Activated T-helper 17 cell treated with anti-CD3 and anti-CD28 coated beads, Interleukin-2, amount 50 U/mL, for 72 hours (primary cell): ENCODE measurements at regions not wholly inside any gene's neighbourhood (a gene's known extent, or its start where the extent isn't known, plus 50 kb on each side); places are given as distances from the start of the nearest gene placed in this dataset.

Source experiments
- ATAC-seq: fragments of 150-1000 bp; cut with Tn5 transposase; replicated peaks from 2 replicates; pipeline ENCODE4 v1.10.0; 2021; ENCODE audit warnings: mild to moderate bottlenecking, moderate library complexity
- H3K27ac Mint-ChIP-seq: one replicate; pipeline ENCODE4 v1.8.0; 2022; ENCODE audit warnings: mixed read lengths
- H3K27me3 Mint-ChIP-seq: one replicate; pipeline ENCODE4 v1.8.0; 2022; ENCODE audit warnings: mixed read lengths
- H3K36me3 Mint-ChIP-seq: one replicate; pipeline ENCODE4 v1.8.0; 2022; ENCODE audit warnings: low read depth, mild to moderate bottlenecking, mixed read lengths
- H3K4me1 Mint-ChIP-seq: one replicate; pipeline ENCODE4 v1.8.0; 2022; ENCODE audit warnings: mixed read lengths
- H3K4me3 Mint-ChIP-seq: one replicate; pipeline ENCODE4 v1.8.0; 2022; ENCODE audit warnings: mild to moderate bottlenecking, mixed read lengths
- H3K9me3 Mint-ChIP-seq: one replicate; pipeline ENCODE4 v1.8.0; 2022; ENCODE audit warnings: mixed read lengths

DNA sequence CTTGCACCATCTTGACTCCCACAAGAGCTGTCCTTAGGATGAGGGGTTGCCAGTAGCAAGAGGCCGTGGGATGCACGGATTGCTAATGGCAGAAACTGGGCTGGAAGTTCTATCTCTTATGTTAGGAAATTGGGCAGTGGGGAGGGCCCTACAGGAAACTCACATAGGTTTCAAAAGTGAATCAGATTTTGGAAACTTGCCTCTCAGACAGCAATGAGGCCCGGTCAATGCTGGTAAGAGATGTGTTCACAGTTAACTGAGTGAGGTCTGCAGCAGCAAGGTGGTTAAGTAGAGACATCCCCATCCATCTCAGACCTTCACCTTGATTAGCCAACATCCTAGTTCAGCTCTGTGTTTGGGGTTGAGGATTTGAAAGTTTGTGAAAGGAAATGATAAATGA is 164.7 kb downstream of the ABCA8 start:
- H3K9me3 Mint-ChIP-seq = no peaks in the 10 kb centered on the region
- no peaks in the 10 kb centered on the region for H3K4me1 Mint-ChIP-seq
- H3K36me3 Mint-ChIP-seq = no peaks in the 10 kb centered on the region
- peaks cover 37% of the 10 kb centered on the region for H3K27me3 Mint-ChIP-seq
- no peak overlapping the region for H3K4me3 Mint-ChIP-seq
- no peak for ATAC-seq
- no peak overlapping the region for H3K27ac Mint-ChIP-seq

- H3K27me3 Mint-ChIP-seq = peaks cover 34% of the 10 kb centered on the region
- H3K9me3 Mint-ChIP-seq = no peaks in the 10 kb centered on the region
- H3K4me1 Mint-ChIP-seq = no peaks in the 10 kb centered on the region
- ATAC-seq = no peak
- H3K27ac Mint-ChIP-seq = no peak overlapping the region
- H3K4me3 Mint-ChIP-seq = no peak overlapping the region
- H3K36me3 Mint-ChIP-seq = no peaks in the 10 kb centered on the region
Observed at GRCh38 chr17:68789203-68789962, 165.8 kb downstream of the ABCA8 start.

DNA sequence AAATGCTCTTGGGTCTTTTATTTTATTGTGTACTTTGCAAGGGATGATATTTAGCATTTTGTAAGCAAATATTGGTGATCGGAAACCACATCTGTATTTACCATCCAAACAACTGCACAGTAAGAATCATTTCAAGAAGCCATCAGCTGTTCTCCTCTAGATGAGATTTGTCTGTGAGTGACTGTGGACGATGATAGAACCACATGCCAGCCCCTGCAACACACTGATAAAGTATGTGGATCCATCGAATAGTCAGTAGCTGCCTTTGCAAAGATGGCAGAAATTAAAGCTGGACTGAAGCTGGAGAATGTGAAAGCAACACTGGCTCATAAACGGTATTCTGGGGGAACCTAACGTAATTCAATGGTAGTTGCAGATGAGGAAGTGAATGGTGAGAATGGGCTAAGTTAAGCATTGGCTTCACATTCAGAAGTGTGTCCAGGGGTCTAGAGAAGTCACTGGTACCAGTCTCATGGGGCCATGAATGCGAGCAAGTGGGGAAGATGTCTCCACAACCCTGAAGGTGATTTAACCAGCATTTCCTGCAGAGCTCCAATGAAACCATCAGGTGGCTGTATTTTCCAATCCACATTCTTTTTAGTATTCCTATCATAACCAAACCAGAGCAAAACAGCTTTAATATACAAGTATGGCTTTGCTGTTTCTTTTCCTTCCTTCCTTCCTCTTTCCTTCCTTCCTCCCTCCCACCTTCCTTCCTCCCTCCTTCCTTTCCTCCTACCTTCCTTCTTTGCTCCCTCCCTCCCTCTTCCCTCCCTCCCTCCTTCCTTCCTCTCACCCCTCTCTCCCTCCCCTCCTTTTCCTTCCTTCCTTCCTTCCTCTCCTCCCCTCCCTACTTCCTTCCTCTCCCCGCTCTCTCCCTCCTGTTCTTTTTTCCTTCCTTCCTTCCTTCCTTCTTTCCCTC is 169.4 kb downstream of the ABCA8 start:
- Mint-ChIP-seq H3K9me3 (no peaks in the 10 kb centered on the region), H3K4me1 (no peaks in the 10 kb centered on the region), H3K4me3 (no peak overlapping the region), H3K27me3 (peaks cover 35% of the 10 kb centered on the region), H3K36me3 (no peaks in the 10 kb centered on the region), H3K27ac (no peak overlapping the region)
- ATAC-seq = no peak

DNA sequence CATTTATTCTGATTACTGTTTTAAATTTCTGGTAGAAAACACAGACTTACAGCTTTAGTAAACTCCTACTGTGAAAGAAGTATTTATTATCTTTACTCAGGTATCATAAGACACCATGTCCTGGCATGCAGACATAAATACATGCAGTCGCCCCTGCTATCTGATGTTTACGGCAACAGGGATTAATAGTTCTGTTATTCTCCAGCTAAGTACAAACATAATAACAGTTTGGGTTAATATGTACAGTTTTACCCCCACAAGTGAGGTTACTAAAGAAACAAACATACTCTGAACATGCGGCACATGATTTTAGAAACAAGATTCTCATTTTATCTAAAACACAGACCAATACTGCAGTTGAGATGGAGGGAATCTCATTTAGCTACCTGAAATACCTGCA is 170.8 kb downstream of the ABCA8 start:
- Mint-ChIP-seq H3K4me3 (no peak overlapping the region), H3K9me3 (no peaks in the 10 kb centered on the region), H3K36me3 (no peaks in the 10 kb centered on the region), H3K27me3 (peaks cover 28% of the 10 kb centered on the region), H3K27ac (no peak overlapping the region), H3K4me1 (no peaks in the 10 kb centered on the region)
- no peak for ATAC-seq

DNA sequence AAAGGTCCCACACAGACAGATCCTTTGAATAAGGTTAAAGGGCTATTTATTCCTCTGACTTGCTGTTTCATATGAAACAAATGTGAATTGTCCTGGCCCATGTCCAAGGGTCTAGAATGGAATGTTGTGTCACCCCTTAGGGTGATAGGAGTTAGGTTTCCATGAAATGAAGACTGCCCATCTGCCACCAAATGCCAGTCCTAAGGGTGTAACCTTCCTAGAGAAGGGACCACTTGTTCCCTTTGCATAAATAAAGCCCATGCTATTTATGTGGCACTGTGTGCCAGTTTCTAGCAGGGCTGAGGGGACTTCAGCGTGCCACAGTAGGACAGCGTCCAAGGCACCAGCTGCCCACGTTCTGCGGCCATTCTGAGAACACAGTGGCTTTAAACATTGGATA is 171.3 kb downstream of the ABCA8 start:
- no peak for ATAC-seq
- Mint-ChIP-seq H3K27ac (no peak overlapping the region), H3K4me1 (no peaks in the 10 kb centered on the region), H3K4me3 (no peak overlapping the region), H3K9me3 (no peaks in the 10 kb centered on the region), H3K27me3 (peaks cover 30% of the 10 kb centered on the region), H3K36me3 (no peaks in the 10 kb centered on the region)

DNA sequence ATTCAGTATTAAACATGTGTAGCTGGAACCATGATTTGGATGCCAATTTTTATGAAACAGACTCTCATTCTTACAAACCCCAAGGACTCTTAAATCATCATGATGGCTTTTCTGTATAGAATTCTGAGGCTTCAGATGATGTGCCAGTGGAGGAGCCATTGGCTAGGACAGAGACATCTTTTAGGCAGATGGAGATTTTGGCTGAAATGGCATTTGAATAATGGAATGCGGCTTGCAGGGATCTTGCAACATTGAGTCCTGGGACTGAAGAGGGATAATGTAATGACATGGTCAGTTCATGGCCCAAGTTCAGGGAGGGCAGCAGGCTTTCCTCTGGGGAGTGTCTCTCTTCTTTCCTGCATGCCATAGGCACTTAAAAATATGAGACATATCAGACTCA is 172.4 kb downstream of the ABCA8 start:
- Mint-ChIP-seq H3K36me3 (no peaks in the 10 kb centered on the region), H3K9me3 (no peaks in the 10 kb centered on the region), H3K27ac (no peak overlapping the region), H3K4me1 (no peaks in the 10 kb centered on the region), H3K27me3 (peaks cover 23% of the 10 kb centered on the region), H3K4me3 (no peak overlapping the region)
- no peak for ATAC-seq

DNA sequence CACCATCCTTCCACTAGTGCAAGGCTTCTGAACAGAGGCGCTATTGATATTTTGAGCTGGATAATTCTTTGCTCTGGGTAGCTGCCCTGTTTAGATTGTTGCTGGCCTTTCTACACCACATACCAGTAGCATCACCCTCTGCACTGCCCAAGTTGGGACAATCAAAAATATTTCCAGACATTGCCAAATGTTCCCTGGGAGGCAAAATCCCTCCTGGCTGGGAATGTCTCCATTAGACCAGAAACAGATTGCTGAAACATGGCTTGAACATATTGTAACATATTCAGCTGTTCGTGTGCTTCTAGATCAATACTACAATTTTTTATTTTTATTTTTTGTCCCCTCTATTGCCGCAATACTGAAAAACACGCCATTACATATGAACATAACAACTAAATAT is 174.6 kb downstream of the ABCA8 start:
- Mint-ChIP-seq H3K27ac (no peak overlapping the region), H3K4me3 (no peak overlapping the region)
- ATAC-seq = no peak

GRCh38 chr17:68778726-68779125 is 176.5 kb downstream of the ABCA8 start:
- no peaks in the 10 kb centered on the region for H3K9me3 Mint-ChIP-seq
- no peaks in the 10 kb centered on the region for H3K4me1 Mint-ChIP-seq
- H3K27me3 Mint-ChIP-seq = peaks cover 16% of the 10 kb centered on the region
- no peak overlapping the region for H3K4me3 Mint-ChIP-seq
- ATAC-seq = no peak
- no peak overlapping the region for H3K27ac Mint-ChIP-seq
- no peaks in the 10 kb centered on the region for H3K36me3 Mint-ChIP-seq

More for the DNA sequence above, 174.6 kb downstream of the ABCA8 start:
- peaks cover 16% of the 10 kb centered on the region for H3K27me3 Mint-ChIP-seq
- no peaks in the 10 kb centered on the region for H3K9me3 Mint-ChIP-seq
- H3K36me3 Mint-ChIP-seq = no peaks in the 10 kb centered on the region
- H3K4me1 Mint-ChIP-seq = no peaks in the 10 kb centered on the region

DNA sequence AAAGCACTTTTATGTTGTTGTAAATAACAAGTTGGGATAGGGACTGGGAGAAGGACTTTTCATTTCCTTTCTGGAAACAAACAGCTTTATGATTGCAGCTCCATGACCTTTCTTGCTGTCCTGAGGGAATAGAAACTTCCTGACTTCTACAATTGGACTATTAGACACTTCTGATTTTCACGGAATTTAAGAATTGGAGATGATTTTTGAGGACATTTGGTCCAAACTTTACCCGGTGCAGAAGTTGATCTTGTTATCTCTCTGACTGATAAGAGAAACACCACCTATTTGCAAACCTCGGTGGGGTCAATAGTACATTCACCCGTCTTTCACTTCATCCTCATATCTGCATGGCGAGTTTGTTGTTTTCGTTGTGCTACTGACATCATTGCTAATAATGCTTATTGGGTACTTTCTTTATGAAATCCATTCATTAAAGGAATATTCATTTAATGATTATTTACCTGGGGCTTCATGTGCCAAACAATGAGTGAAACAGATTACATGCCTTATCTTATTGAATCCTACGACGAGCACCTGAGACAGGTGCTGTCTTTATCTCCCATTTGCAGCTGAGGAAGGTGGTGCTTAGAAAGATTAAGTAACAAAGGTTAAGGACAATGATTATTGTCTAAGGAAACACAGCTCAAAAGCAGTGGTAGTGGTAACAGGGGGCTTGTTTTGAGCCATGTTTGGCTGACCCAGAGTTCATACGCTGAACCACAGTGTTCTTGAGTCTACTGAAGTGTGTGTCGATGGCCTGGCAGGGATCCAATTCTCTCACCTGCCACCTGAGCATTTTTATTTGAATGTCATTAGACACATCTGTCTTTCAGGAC is 176.9 kb upstream of the FAM20A start:
- H3K36me3 Mint-ChIP-seq = no peaks in the 10 kb centered on the region
- no peak overlapping the region for H3K4me3 Mint-ChIP-seq
- H3K9me3 Mint-ChIP-seq = no peaks in the 10 kb centered on the region
- no peak for ATAC-seq
- no peaks in the 10 kb centered on the region for H3K4me1 Mint-ChIP-seq
- no peak overlapping the region for H3K27ac Mint-ChIP-seq
- H3K27me3 Mint-ChIP-seq = peaks cover 16% of the 10 kb centered on the region

DNA sequence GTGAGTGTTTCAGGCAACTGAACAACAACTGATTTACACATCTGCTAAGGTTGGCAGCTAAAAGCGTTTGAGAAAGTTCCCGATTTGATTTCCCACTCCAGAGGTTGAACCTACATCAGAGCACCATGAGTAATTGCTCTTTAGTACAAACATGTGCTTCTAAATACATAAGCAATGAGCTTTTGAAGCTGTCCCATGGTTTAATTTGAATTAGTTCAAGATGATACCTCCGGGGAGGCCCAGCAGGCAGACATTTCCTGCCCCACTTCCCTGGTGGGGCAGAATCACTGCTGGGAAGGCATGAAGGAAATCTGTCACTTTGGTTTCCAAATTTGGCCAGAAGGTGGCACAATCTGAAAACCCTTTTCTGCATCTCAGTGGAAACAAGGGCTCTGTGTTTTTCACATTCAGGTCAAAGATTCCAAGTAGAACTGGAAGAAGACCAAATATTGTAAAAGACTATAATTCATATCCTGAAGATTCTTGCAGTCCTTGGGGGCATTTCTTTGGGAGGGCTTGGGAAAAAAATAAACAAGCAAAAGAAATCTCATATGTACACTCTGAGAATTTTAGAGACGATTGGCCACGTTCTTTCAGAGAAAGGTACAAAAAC is 176.2 kb upstream of the FAM20A start:
- ATAC-seq = no peak
- H3K27ac Mint-ChIP-seq = no peak overlapping the region
- H3K4me3 Mint-ChIP-seq = no peak overlapping the region
- H3K36me3 Mint-ChIP-seq = no peaks in the 10 kb centered on the region
- H3K4me1 Mint-ChIP-seq = no peaks in the 10 kb centered on the region
- H3K27me3 Mint-ChIP-seq = peaks cover 12% of the 10 kb centered on the region
- H3K9me3 Mint-ChIP-seq = no peaks in the 10 kb centered on the region

DNA sequence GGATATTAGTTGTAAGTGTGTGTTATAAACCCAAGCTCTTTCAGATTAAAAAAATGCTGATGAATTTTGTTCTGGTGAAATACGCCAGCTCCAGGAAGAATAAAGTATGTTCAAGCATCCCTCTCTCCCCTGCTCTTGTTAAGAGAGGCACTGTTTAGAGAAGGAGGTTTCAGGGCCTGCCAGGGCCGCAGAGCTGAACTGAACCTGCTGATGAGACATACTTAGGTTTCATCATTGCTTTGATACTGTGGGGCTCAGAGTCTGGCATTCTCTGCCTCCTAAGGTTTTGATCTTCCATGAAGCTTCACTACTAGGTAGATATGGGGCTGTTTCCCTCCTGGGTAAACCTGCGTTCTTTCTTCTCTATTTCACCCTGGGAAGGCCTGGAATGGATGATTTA is 175.3 kb upstream of the FAM20A start:
- Mint-ChIP-seq H3K36me3 (no peaks in the 10 kb centered on the region), H3K27ac (no peak overlapping the region), H3K4me1 (no peaks in the 10 kb centered on the region), H3K4me3 (no peak overlapping the region), H3K27me3 (peaks cover 10% of the 10 kb centered on the region), H3K9me3 (no peaks in the 10 kb centered on the region)
- ATAC-seq = no peak

- no peak for ATAC-seq
- H3K27me3 Mint-ChIP-seq = peaks cover 8% of the 10 kb centered on the region
Observed at GRCh38 chr17:68775969-68776368, 174.8 kb upstream of the FAM20A start.

DNA sequence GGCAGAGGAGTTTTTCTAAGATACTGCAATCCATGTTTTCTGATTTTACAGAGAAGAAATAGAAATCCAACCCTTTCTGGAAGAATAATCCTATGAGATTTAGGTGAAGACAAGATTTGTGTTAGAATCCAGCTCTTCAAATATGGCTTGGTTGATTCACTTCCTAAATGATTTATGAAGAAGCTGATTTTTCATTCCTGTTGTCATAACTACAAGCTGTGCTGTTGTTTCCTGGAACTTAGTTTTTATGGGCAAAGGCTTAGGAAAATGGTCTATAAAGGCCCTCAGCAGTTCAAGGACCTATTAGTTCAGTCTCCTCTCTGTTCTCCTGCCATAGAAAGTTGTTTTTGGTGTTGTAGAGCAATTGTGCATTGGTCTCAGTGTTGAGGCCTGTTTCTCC is 174.2 kb upstream of the FAM20A start:
- Mint-ChIP-seq H3K9me3 (no peaks in the 10 kb centered on the region), H3K4me1 (no peaks in the 10 kb centered on the region), H3K27me3 (peaks cover 10% of the 10 kb centered on the region), H3K4me3 (no peak overlapping the region), H3K27ac (no peak overlapping the region), H3K36me3 (no peaks in the 10 kb centered on the region)
- no peak for ATAC-seq

More at GRCh38 chr17:68775969-68776368, 174.8 kb upstream of the FAM20A start:
- H3K36me3 Mint-ChIP-seq = no peaks in the 10 kb centered on the region
- no peaks in the 10 kb centered on the region for H3K9me3 Mint-ChIP-seq
- H3K4me1 Mint-ChIP-seq = no peaks in the 10 kb centered on the region
- H3K27ac Mint-ChIP-seq = no peak overlapping the region
- H3K4me3 Mint-ChIP-seq = no peak overlapping the region

GRCh38 chr17:68771867-68772515 is 170.8 kb upstream of the FAM20A start:
- Mint-ChIP-seq H3K27me3 (peaks cover 3% of the 10 kb centered on the region), H3K4me1 (no peaks in the 10 kb centered on the region), H3K27ac (no peak overlapping the region), H3K4me3 (peak overlapping the region; percentile 26), H3K36me3 (no peaks in the 10 kb centered on the region), H3K9me3 (no peaks in the 10 kb centered on the region)
- peak; percentile 47 for ATAC-seq
